Testis (tissue), 2 donors: ENCODE measurements at regions not wholly inside any gene's neighbourhood (a gene's known extent, or its start where the extent isn't known, plus 50 kb on each side); places are given as distances from the start of the nearest gene placed in this dataset.

Experiments used
- DNase-seq: peaks from one replicate; pipeline ENCODE4 v3.0.0-alpha.2; 2019
- H3K27ac ChIP-seq, 2 donors: fragments of 200-600 bp; sonication (generic); one replicate each; pipeline ENCODE4 v1.5.1; 2019
- H3K27me3 ChIP-seq: fragments of 200-600 bp; sonication (generic); one replicate; pipeline ENCODE4 v1.5.1; 2019
- H3K36me3 ChIP-seq: fragments of 200-600 bp; sonication (generic); one replicate; pipeline ENCODE4 v1.5.1; 2017; ENCODE audit warnings: low read depth; ENCODE audit errors: missing control alignments
- H3K4me1 ChIP-seq: fragments of 200-600 bp; sonication (generic); one replicate; pipeline ENCODE4 v1.5.1; 2019
- H3K4me3 ChIP-seq, 2 donors: fragments of 200-600 bp; sonication (generic); one replicate each; pipeline ENCODE4 v1.5.1; 2017 to 2019
- H3K9me3 ChIP-seq: fragments of 200-600 bp; sonication (generic); one replicate; pipeline ENCODE4 v1.5.1; 2017
- POLR2A ChIP-seq: fragments of 450-650 bp; IDR thresholded peaks from one replicate; pipeline ENCODE4 v1.6.1; 2017; ENCODE audit warnings: antibody characterized with exemption, mild to moderate bottlenecking, moderate library complexity
- WGBS, 2 donors: methylation state at CpG; one replicate each; pipeline ENCODE4 v1.1.5; 2018; 5-methylcytosine and 5-hydroxymethylcytosine counted together
- intact Hi-C: fragments of 100-400 bp; cut with DNase I; formaldehyde crosslinking; loops from one replicate; pipeline ENCODE4 v1.15.1; 2023; ENCODE audit warnings: low total_unique reads
- TF ChIP-seq, protein P1 (sequence below), 3 experiments: fragments of 450-650 bp in 2 of 3; fragments of 200-600 bp in 1 of 3; sonication (generic) in 1 of 3; IDR thresholded peaks; one replicate each; pipeline ENCODE4 v1.5.1; 2016 to 2019; ENCODE audit warnings: antibody characterized with exemption in 3 of 3, mild to moderate bottlenecking in 2 of 3, moderate library complexity in 1 of 3

GRCh38 chr5:167603135-167603534 lies 688.3 kb upstream of the WWC1 start:
- intact Hi-C loops = no loop called here
- no peak for TF ChIP-seq POLR2A
- TF ChIP-seq, protein P1, sequence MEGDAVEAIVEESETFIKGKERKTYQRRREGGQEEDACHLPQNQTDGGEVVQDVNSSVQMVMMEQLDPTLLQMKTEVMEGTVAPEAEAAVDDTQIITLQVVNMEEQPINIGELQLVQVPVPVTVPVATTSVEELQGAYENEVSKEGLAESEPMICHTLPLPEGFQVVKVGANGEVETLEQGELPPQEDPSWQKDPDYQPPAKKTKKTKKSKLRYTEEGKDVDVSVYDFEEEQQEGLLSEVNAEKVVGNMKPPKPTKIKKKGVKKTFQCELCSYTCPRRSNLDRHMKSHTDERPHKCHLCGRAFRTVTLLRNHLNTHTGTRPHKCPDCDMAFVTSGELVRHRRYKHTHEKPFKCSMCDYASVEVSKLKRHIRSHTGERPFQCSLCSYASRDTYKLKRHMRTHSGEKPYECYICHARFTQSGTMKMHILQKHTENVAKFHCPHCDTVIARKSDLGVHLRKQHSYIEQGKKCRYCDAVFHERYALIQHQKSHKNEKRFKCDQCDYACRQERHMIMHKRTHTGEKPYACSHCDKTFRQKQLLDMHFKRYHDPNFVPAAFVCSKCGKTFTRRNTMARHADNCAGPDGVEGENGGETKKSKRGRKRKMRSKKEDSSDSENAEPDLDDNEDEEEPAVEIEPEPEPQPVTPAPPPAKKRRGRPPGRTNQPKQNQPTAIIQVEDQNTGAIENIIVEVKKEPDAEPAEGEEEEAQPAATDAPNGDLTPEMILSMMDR (IDR thresholded peaks at IDR 0.05) = no peak
- no peak for DNase-seq
- H3K9me3 ChIP-seq = no peaks in the 10 kb centered on the region
- H3K36me3 ChIP-seq = no peaks in the 10 kb centered on the region
- no peaks in the 10 kb centered on the region for H3K4me1 ChIP-seq
- no peak overlapping the region for H3K27ac ChIP-seq
- WGBS, 2 donors = 87 to 88% methylated on average over 4 of the region's 4 CpGs
- H3K4me3 ChIP-seq = no peak overlapping the region
- H3K27me3 ChIP-seq = no peaks in the 10 kb centered on the region

DNA sequence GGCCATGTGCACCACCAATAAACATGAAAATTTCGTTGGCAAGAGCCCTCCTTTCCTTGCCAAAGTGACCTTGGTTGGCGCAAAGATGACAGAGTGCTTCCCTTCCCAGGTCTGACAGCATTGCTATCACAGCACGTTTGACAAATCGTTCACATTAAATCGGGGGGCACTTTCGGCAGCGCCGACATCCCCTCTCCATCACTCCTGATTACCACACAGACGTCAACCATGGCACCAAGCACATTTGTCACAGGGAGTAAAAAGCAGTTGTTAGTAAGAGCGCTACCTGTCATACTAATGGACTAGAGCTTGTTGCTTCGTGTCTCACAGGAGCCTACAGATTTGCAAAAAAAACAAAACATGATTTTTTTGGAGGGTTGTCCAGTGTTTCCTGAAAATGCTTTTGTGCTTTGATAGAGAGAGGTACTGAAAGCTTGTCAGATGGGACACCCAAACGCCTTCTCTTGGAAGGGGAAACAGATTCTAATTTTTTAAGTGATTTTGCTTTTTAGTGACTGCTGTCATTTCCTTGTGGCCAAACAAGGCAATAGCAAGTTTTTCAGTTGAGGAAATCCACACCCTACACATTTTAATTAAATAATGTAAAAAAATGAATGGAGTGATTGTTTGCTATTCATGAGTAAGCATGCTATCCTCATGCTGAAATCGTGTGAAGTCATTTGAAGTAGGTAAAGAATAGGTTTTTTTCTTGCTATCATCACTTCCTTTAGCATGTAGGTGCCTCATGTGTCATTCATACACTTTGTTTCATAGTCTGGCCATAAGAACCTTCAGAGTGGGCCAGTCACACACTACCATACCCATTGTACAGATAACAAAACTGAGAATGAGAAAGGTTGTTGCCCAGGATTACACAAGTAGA lies 682.8 kb upstream of the WWC1 start:
- TF ChIP-seq POLR2A = no peak
- TF ChIP-seq, protein P1 (IDR thresholded peaks at IDR 0.05) = no peak

DNA sequence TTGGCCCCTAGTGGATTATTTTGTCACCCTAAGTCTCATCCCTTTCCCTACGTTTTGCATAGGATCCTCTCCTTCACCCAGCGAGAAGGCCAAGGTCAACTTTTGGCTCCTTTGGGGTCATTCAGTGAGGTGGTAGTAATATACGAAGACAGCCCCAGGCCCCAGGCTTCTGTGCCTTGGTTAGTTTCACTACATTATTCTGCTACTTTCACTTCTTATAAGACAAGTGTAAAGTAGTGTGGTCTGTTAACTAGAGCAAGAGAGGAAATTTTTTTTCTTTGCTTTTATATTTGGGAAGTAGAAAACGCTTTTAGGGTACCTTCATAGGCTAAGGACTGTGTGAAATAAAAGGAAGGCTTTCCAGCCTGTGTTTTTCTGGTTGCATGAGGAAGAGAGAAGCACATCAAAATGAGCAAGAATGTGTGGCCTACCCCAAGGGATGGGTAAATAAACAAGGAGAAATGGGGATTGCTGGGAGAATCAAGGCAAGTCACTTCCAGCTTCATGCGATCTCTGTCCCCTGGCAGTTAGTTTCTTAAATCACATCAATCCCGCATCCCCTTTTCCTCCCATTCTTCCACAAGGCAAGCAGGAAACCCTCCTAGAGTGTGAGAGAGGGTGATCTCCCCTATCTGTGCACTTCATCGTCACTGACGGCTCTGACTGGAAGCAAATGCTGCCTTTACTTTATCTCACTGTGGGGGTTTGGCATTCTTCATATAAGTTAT lies 677.0 kb upstream of the WWC1 start:
- no peak for TF ChIP-seq POLR2A
- TF ChIP-seq, protein P1 (IDR thresholded peaks at IDR 0.05) = no peak
- H3K27me3 ChIP-seq = no peaks in the 10 kb centered on the region
- no peaks in the 10 kb centered on the region for H3K9me3 ChIP-seq
- no peak for DNase-seq
- H3K4me1 ChIP-seq = no peaks in the 10 kb centered on the region
- intact Hi-C loops = no loop called here
- no peak overlapping the region for H3K27ac ChIP-seq
- H3K36me3 ChIP-seq = no peaks in the 10 kb centered on the region
- WGBS, 2 donors = 73 to 76% methylated on average over 8 of the region's 8 CpGs
- H3K4me3 ChIP-seq = no peak overlapping the region

More for the DNA sequence above, 682.8 kb upstream of the WWC1 start:
- 88 to 90% methylated on average over 13 of the region's 13 CpGs for WGBS, 2 donors
- no peak overlapping the region for H3K27ac ChIP-seq
- no peak for DNase-seq
- no peaks in the 10 kb centered on the region for H3K27me3 ChIP-seq
- intact Hi-C loops = no loop called here
- H3K9me3 ChIP-seq = no peaks in the 10 kb centered on the region
- H3K4me1 ChIP-seq = no peaks in the 10 kb centered on the region
- no peaks in the 10 kb centered on the region for H3K36me3 ChIP-seq
- H3K4me3 ChIP-seq = no peak overlapping the region

- Histone ChIP-seq H3K4me1 (no peaks in the 10 kb centered on the region), H3K36me3 (no peaks in the 10 kb centered on the region), H3K27ac (no peak overlapping the region), H3K27me3 (no peaks in the 10 kb centered on the region), H3K9me3 (no peaks in the 10 kb centered on the region), H3K4me3 (no peak overlapping the region)
- DNase-seq = no peak
- TF ChIP-seq POLR2A = no peak
- TF ChIP-seq, protein P1 (IDR thresholded peaks at IDR 0.05) = no peak
- intact Hi-C loops = no loop called here
- WGBS, 2 donors = 37 to 39% methylated on average over 2 of the region's 2 CpGs
Measured at GRCh38 chr5:167616043-167616890, 675.2 kb upstream of the WWC1 start.
